Activated CD8-positive, alpha-beta T cell treated with anti-CD3 and anti-CD28 coated beads, Interleukin-2, amount 10 ng/mL, durations not matched to agents 7 days and 5 days (primary cell): ENCODE measurements at regions not wholly inside any gene's neighbourhood (a gene's known extent, or its start where the extent isn't known, plus 50 kb on each side); places are given as distances from the start of the nearest gene placed in this dataset.

Experiments
- ATAC-seq: fragments of 150-1000 bp; cut with Tn5 transposase; one replicate; pipeline ENCODE4 v1.10.0; 2021; ENCODE audit warnings: moderate library complexity
- CTCF ChIA-PET: fragments of 350-600 bp; sonication (Branson Sonifier 250); formaldehyde crosslinking; loops from one replicate; lab custom pipeline; 2021; ENCODE audit warnings: antibody characterized with exemption; lab: Charles Lee
- POLR2A ChIA-PET: fragments of 350-600 bp; sonication (Branson Sonifier 250); formaldehyde crosslinking; loops from one replicate; lab custom pipeline; 2021; ENCODE audit warnings: antibody characterized with exemption; lab: Charles Lee
- DNase-seq: peaks from one replicate; pipeline ENCODE4 v3.0.0-alpha.2; 2020
- H3K27ac Mint-ChIP-seq: one replicate; pipeline ENCODE4 v1.8.0; 2021; ENCODE audit warnings: mild to moderate bottlenecking, mixed read lengths
- H3K27me3 Mint-ChIP-seq: one replicate; pipeline ENCODE4 v1.8.0; 2021; ENCODE audit warnings: low read depth, mixed read lengths
- H3K36me3 Mint-ChIP-seq: one replicate; pipeline ENCODE4 v1.8.0; 2021; ENCODE audit warnings: low read depth, mixed read lengths
- H3K4me1 Mint-ChIP-seq: one replicate; pipeline ENCODE4 v1.8.0; 2021; ENCODE audit warnings: low read depth, mixed read lengths
- H3K4me3 Mint-ChIP-seq: one replicate; pipeline ENCODE4 v1.8.0; 2021; ENCODE audit warnings: mild to moderate bottlenecking, mixed read lengths
- H3K9me3 Mint-ChIP-seq: one replicate; pipeline ENCODE4 v1.8.0; 2022; ENCODE audit warnings: mixed read lengths; ENCODE audit not compliant: insufficient read depth

DNA sequence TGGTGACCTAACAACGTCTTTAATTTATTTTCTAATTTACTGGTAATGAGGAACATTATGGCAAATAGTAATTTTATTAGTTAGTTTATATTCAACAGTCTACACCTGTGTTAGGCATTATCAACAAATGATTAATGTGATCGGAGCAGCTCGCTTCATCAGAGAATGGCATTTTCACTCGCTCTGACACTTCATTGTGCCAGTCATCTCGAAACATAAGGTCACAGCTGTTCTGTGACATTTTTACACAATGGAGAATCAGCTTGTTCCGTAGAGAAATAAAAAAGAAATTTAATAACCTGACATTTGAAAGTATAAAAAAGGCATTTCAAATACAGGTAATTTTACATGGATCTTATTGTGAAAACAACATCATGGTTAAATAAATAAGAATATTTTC, 858.4 kb downstream of the SLITRK6 start:
- POLR2A ChIA-PET, result no interaction called here
- Mint-ChIP-seq H3K4me3 (no peak overlapping the region), H3K4me1 (no peaks in the 10 kb centered on the region), H3K9me3 (no peaks in the 10 kb centered on the region), H3K27ac (no peak overlapping the region), H3K27me3 (no peaks in the 10 kb centered on the region), H3K36me3 (no peaks in the 10 kb centered on the region)
- CTCF ChIA-PET, result no interaction called here
- no peak for ATAC-seq
- DNase-seq, result no peak

DNA sequence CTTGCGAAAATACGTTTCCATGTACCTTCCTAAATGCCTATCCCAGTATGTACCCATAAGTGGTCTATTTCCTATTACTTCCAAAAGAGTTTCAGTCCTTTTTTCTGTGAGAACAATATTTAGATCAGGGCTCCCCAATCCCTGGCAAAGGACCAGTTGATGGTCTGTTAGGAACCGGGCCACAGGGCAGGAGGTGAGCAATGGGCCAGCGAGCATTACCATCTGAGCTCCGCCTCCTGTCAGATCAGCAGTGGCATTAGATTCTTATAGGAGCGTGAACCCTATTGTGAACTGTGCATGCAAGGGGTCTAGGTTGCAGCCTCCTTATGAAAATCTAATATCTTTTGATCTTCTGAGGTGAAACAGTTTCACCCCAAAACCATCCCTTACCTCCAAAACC, 859.1 kb downstream of the SLITRK6 start:
- H3K4me3 Mint-ChIP-seq, result no peak overlapping the region
- no peaks in the 10 kb centered on the region for H3K36me3 Mint-ChIP-seq
- no peak for DNase-seq
- H3K9me3 Mint-ChIP-seq, result no peaks in the 10 kb centered on the region
- H3K27ac Mint-ChIP-seq, result no peak overlapping the region
- no peaks in the 10 kb centered on the region for H3K4me1 Mint-ChIP-seq
- CTCF ChIA-PET, result no interaction called here
- POLR2A ChIA-PET, result no interaction called here
- H3K27me3 Mint-ChIP-seq, result no peaks in the 10 kb centered on the region
- ATAC-seq, result no peak

DNA sequence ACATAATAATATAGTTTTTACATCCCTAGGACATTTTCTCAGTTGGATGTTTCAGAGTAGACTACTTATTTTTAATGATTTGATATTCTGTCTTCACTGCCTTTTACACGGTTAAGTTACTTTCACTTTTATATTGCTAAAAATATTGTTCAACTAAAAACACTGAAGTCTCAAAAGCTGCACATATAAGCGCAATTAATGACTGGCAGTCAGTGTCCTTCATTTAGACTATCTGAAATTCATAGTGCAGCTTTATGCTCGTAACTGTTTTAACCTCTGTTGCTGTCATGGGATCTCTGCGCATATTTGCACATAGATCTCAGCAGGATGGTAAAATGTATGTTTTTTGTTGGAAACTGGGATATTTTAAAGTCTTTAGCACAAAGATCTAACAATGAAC, 864.3 kb downstream of the SLITRK6 start:
- no peaks in the 10 kb centered on the region for H3K4me1 Mint-ChIP-seq
- POLR2A ChIA-PET, result no interaction called here
- CTCF ChIA-PET, result no interaction called here
- DNase-seq (no peak), ATAC-seq (no peak)
- H3K36me3 Mint-ChIP-seq, result no peaks in the 10 kb centered on the region
- H3K27me3 Mint-ChIP-seq, result no peaks in the 10 kb centered on the region
- peak overlapping the region; percentile 32 for H3K4me3 Mint-ChIP-seq
- no peak overlapping the region for H3K27ac Mint-ChIP-seq
- no peaks in the 10 kb centered on the region for H3K9me3 Mint-ChIP-seq

DNA sequence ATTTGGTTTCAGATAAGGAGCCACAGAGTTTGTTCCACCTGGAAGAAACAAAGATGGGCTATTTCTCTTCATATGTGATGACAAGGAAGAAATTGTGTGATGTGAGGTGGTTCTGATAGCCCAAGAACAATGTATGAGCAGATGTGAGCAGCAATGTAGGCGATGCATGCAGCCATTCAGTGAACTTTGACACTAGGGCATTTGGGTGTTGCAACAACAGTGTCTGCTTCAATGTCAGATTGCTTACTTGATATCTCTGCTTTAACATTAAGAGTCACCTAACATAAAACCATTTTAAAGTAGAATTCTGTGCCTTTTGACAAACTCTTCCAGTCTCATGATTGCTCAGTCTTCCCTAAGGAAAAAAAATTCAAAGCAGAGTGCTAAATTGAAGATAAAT, 865.4 kb downstream of the SLITRK6 start:
- Mint-ChIP-seq H3K4me3 (no peak overlapping the region), H3K27me3 (no peaks in the 10 kb centered on the region), H3K36me3 (no peaks in the 10 kb centered on the region), H3K27ac (no peak overlapping the region), H3K4me1 (no peaks in the 10 kb centered on the region), H3K9me3 (no peaks in the 10 kb centered on the region)
- ChIA-PET CTCF (no interaction called here), POLR2A (no interaction called here)
- no peak for DNase-seq
- no peak for ATAC-seq

DNA sequence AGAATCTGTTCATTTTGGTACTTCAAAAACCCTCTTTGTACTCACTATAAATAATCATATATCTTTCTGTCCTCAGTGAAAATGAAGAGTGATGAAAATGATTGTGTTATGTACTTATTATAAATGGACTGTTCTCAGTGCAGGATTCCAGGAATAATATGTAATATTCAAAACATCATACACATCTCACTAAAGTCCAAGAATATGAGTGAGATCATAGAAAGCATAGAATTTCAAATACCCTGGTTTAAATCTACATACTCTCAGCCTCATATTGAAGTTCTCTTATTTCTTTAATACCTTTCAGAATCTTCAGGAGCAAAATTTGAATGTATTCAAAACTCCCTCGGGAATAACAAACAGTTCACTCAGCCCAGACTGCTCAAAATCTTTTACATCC, 868.0 kb downstream of the SLITRK6 start:
- Mint-ChIP-seq H3K4me3 (no peak overlapping the region), H3K27me3 (no peaks in the 10 kb centered on the region), H3K9me3 (no peaks in the 10 kb centered on the region), H3K36me3 (no peaks in the 10 kb centered on the region), H3K27ac (no peak overlapping the region), H3K4me1 (no peaks in the 10 kb centered on the region)
- DNase-seq (no peak), ATAC-seq (no peak)
- POLR2A ChIA-PET, result no interaction called here
- CTCF ChIA-PET, result no interaction called here

DNA sequence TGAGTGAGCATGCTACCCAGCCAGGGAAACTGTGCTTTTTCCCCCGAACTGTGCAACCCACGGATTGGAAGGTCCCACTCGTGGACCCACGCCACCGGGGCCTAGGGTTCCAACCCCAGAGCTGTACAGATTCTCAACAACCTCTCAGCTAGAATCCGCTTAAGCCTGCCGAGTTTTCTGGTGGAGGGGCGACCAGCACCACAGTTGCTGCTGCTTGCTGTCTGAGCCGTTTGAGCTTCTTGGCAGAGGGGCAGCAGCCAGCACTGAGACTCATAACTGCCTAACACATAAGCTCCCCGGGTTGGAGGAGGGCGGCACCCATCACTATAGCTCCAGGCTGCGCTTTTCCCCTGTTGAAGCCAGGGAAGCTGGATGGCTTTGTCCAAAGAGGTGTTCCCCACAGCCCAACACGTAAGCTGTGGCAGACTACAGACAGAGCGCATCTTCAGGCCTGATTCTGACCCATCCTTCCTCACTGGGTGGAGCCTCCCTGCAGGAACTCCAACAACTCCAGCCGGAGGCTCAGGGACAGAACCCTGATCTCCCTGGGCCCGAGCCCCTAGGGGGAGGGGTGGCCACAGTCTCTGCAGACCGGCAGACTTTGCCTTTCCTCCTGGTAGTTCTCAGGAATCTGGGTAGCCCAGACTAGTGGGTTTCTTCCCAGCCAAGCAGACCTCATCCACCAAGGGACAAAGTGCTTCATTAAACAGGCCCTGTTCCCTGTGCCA, 871.6 kb downstream of the SLITRK6 start:
- H3K27me3 Mint-ChIP-seq, result no peaks in the 10 kb centered on the region
- H3K4me3 Mint-ChIP-seq, result no peak overlapping the region
- ChIA-PET POLR2A (no interaction called here), CTCF (no interaction called here)
- no peak for ATAC-seq
- DNase-seq, result no peak
- H3K36me3 Mint-ChIP-seq, result no peaks in the 10 kb centered on the region
- H3K4me1 Mint-ChIP-seq, result no peaks in the 10 kb centered on the region
- H3K27ac Mint-ChIP-seq, result no peak overlapping the region
- H3K9me3 Mint-ChIP-seq, result no peaks in the 10 kb centered on the region

DNA sequence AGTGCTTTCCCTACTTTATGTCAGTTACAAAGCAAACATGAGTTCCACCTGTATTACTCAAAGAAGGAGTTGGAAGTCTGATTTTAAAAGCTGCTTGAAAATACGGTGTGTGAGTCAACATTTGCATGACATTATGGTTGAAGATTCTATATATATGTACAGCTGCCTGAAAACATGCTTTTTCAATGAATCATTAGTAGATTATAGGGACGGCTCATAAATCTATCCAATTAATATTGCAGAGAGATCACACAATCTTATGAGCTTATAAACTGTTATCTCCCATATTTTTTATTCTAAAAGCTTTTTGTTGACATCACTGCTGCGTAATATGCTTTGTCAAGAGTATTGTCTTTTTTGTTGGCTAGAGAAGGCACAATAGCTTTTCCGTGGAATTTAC, 873.8 kb downstream of the SLITRK6 start:
- no peak overlapping the region for H3K27ac Mint-ChIP-seq
- no peaks in the 10 kb centered on the region for H3K4me1 Mint-ChIP-seq
- POLR2A ChIA-PET, result no interaction called here
- H3K9me3 Mint-ChIP-seq, result no peaks in the 10 kb centered on the region
- no peaks in the 10 kb centered on the region for H3K27me3 Mint-ChIP-seq
- H3K4me3 Mint-ChIP-seq, result no peak overlapping the region
- no peaks in the 10 kb centered on the region for H3K36me3 Mint-ChIP-seq
- no peak for ATAC-seq
- CTCF ChIA-PET, result no interaction called here
- DNase-seq, result no peak

DNA sequence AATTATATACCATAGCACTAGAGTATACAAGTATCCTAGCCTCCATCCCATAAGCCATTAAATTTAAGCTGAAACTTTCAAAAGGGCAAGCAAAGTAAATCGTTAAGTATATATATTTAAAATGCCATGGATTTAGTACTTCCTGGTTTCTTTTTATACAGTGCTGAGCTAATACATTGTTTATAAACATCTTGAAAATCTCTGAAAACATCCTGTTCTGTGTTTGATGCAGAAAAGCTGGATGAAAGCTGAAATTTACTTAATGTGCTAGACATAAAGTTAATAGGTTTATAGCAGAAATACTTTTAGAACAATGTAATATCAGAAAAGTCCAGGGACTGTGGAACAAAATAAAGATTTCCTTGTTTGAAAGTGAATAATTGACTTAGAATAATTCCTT, 875.4 kb downstream of the SLITRK6 start:
- Mint-ChIP-seq H3K27ac (no peak overlapping the region), H3K4me1 (no peaks in the 10 kb centered on the region), H3K27me3 (no peaks in the 10 kb centered on the region), H3K4me3 (no peak overlapping the region), H3K9me3 (no peaks in the 10 kb centered on the region), H3K36me3 (no peaks in the 10 kb centered on the region)
- ChIA-PET POLR2A (no interaction called here), CTCF (no interaction called here)
- ATAC-seq (no peak), DNase-seq (no peak)

DNA sequence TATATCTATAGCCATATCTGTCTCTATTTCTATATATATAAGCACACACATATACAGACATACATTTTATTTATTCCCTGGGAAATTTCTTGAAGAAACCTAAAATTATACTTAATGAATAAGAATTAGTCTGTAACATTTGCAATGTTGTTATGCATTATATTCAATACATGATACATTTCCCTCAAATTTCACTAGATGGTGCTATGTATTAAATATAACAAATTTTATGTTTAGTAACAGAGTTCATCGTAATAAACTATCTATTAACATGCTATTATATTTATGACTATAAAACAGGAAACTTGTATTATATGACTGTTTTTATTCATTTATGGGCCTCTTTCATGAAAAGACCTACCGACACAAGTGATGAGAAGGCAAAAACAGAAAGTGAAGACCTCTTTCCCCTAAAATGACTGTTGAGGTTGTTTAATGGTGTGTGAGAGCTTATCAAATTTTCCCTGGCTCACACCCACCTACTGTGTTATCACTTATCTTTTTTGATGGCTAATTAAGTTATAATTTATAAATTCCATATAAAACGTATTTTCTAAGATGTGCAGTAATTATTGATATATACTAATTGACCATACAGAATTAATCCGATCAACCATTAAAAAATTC, 881.9 kb downstream of the SLITRK6 start:
- Mint-ChIP-seq H3K27ac (no peak overlapping the region), H3K4me3 (no peak overlapping the region), H3K27me3 (no peaks in the 10 kb centered on the region), H3K4me1 (no peaks in the 10 kb centered on the region), H3K9me3 (no peaks in the 10 kb centered on the region), H3K36me3 (no peaks in the 10 kb centered on the region)
- CTCF ChIA-PET, result no interaction called here
- ATAC-seq (no peak), DNase-seq (no peak)
- POLR2A ChIA-PET, result no interaction called here

DNA sequence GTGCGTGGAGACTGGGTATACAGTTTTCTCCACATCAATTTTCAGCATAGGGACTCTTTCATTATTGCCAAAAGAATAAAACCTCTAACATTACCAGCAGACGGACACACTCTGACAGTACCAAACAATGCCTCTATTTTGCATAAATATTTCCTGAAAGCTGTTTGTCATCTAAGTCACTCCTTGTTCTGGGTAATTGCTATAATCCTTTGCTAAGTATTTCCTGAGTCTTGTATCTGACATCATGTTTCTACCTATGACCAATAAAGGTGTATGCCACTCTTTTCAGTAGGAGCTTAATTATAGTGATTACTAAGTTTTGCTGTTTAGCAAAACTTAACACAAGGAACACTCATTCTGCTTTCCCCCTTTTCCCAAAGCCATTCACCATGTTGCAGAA, 886.5 kb downstream of the SLITRK6 start:
- no peaks in the 10 kb centered on the region for H3K27me3 Mint-ChIP-seq
- no peak overlapping the region for H3K27ac Mint-ChIP-seq
- H3K4me1 Mint-ChIP-seq, result no peaks in the 10 kb centered on the region
- CTCF ChIA-PET, result no interaction called here
- no peak for DNase-seq
- ATAC-seq, result no peak
- POLR2A ChIA-PET, result no interaction called here
- H3K4me3 Mint-ChIP-seq, result no peak overlapping the region
- H3K9me3 Mint-ChIP-seq, result no peaks in the 10 kb centered on the region
- H3K36me3 Mint-ChIP-seq, result no peaks in the 10 kb centered on the region

DNA sequence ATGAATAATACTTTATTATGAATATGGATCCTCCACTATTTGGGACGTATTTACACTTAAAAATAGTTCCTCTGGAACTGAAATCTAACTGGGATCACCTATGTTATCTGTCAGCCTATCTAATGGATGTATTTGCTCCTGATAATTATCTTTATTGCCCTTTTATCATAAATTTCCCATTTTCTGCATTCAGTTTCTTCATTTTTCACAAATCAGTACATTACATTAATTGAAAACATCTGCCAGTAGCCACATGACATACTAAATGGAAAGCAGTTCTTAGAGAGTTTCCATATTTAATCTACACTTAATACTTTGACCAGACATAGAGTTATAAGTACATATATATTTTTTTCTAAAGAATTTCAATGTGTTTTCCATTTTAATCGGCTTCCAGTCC, 888.8 kb downstream of the SLITRK6 start:
- Mint-ChIP-seq H3K27me3 (no peaks in the 10 kb centered on the region), H3K36me3 (no peaks in the 10 kb centered on the region), H3K27ac (no peak overlapping the region), H3K4me1 (no peaks in the 10 kb centered on the region), H3K4me3 (no peak overlapping the region), H3K9me3 (no peaks in the 10 kb centered on the region)
- POLR2A ChIA-PET, result no interaction called here
- DNase-seq (no peak), ATAC-seq (no peak)
- CTCF ChIA-PET, result no interaction called here

DNA sequence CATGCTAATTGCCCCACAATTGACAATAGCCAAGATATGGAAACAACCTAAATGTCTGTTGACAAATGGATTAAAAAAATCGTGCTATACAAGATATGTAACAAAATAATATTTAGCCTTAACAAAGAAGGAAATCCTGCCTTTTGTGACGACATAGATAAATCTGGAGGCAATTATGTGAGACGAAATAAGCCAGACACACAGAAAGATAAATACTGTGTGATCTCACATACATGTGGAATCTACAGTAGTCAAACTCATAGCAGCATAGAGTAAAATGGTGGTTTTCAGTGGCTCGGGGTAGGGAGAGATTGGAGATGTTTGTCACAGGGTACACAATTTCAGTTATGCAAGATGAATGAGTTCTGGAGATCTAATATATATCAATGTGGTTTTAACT, 895.8 kb downstream of the SLITRK6 start:
- H3K9me3 Mint-ChIP-seq, result no peaks in the 10 kb centered on the region
- H3K36me3 Mint-ChIP-seq, result no peaks in the 10 kb centered on the region
- H3K27ac Mint-ChIP-seq, result no peak overlapping the region
- no peaks in the 10 kb centered on the region for H3K27me3 Mint-ChIP-seq
- ChIA-PET POLR2A (no interaction called here), CTCF (no interaction called here)
- no peak for ATAC-seq
- DNase-seq, result no peak
- no peak overlapping the region for H3K4me3 Mint-ChIP-seq
- no peaks in the 10 kb centered on the region for H3K4me1 Mint-ChIP-seq

DNA sequence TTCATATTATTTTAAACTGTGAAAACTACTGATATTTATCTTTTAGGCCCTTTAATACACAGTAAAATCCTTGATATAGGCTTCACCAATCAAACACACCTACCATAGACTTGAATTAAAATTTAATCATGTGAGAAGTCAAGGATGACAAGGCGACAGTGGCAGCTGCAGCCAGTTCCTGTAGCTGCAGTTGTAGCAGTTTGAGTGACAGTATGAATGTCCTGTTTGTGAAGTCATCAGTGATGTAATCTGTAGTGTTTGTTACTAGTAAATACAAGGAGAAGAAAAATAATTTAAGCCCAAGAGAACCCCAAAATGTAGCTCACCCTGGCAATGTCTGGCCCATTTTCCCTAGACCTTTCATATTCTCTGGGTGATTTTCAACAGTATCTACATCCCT, 897.0 kb downstream of the SLITRK6 start:
- CTCF ChIA-PET, result no interaction called here

More for the DNA sequence above, 897.0 kb downstream of the SLITRK6 start:
- no peak for DNase-seq
- no peaks in the 10 kb centered on the region for H3K9me3 Mint-ChIP-seq
- ATAC-seq, result no peak
- H3K27ac Mint-ChIP-seq, result no peak overlapping the region
- H3K27me3 Mint-ChIP-seq, result no peaks in the 10 kb centered on the region
- no peak overlapping the region for H3K4me3 Mint-ChIP-seq
- no peaks in the 10 kb centered on the region for H3K36me3 Mint-ChIP-seq
- H3K4me1 Mint-ChIP-seq, result no peaks in the 10 kb centered on the region
- POLR2A ChIA-PET, result no interaction called here
